T-cell (primary cell): ENCODE measurements at regions not wholly inside any gene's neighbourhood (a gene's known extent, or its start where the extent isn't known, plus 50 kb on each side); places are given as distances from the start of the nearest gene placed in this dataset.

Experiments used
- ATAC-seq, 4 experiments: fragments of 200-7000 bp in 3 of 4; fragments of 150-1000 bp in 1 of 4; cut with Tn5 transposase; replicated peaks in 1 of 4; 1 replicate in 3 of 4; 2 replicates in 1 of 4; pipeline ENCODE4 v1.10.0; 2021; ENCODE audit warnings: moderate library complexity in 3 of 4, mild to moderate bottlenecking in 2 of 4, moderate number of reproducible peaks in 1 of 4
- CTCF ChIA-PET, 2 donors: fragments of 300-600 bp; sonication (Branson Sonifier 250); formaldehyde crosslinking; loops; one replicate each; lab custom pipeline; 2022; ENCODE audit warnings: antibody characterized with exemption in 2 of 2; lab: Charles Lee
- POLR2A ChIA-PET, 2 donors: fragments of 300-600 bp; sonication (Branson Sonifier 250); formaldehyde crosslinking; loops; one replicate each; lab custom pipeline; 2022; ENCODE audit warnings: antibody characterized with exemption in 2 of 2; lab: Charles Lee
- DNase-seq, 35 experiments: peaks; one replicate each; pipeline versions ENCODE4 v3.0.0 to v3.0.0-alpha.2; 2013 to 2023
- H3K27ac ChIP-seq: one replicate; pipeline ENCODE4 v1.5.1; 2013; ENCODE audit warnings: low read length
- H3K27me3 ChIP-seq, 2 experiments: replicated peaks in 1 of 2; 1 replicate in 1 of 2; 2 replicates in 1 of 2; pipeline versions ENCODE4 v1.6.1 to v1.7.0; 2013; ENCODE audit warnings: low read length in 1 of 2, mixed read lengths in 1 of 2; ENCODE audit not compliant: control insufficient read depth in 2 of 2, insufficient read depth in 2 of 2; ENCODE audit errors: extremely low read depth in 1 of 2
- H3K36me3 ChIP-seq, 2 donors: 1 replicate in 1 of 2; 2 replicates in 1 of 2; pipeline versions ENCODE4 v1.6.1 to v1.7.0; 2013; ENCODE audit warnings: low read length in 1 of 2; ENCODE audit not compliant: control insufficient read depth in 2 of 2, insufficient read depth in 1 of 2; ENCODE audit errors: extremely low read depth in 1 of 2
- H3K4me1 ChIP-seq, 2 experiments: 1 replicate in 1 of 2; 2 replicates in 1 of 2; pipeline versions ENCODE4 v1.6.1 to v1.7.0; 2013; ENCODE audit warnings: low read length in 2 of 2, mixed read lengths in 1 of 2; ENCODE audit not compliant: insufficient read depth in 2 of 2, control insufficient read depth in 1 of 2; ENCODE audit errors: extremely low read depth in 1 of 2
- H3K4me3 ChIP-seq, 2 donors: 1 replicate in 1 of 2; 2 replicates in 1 of 2; pipeline versions ENCODE4 v1.5.1 to v1.7.0; 2013; ENCODE audit warnings: mild to moderate bottlenecking in 2 of 2, low read length in 1 of 2, moderate library complexity in 1 of 2; ENCODE audit not compliant: control insufficient read depth in 1 of 2; ENCODE audit errors: extremely low read depth in 1 of 2
- H3K9me3 ChIP-seq: 2 replicates; pipeline ENCODE4 v1.7.0; 2013
- H3K27ac Mint-ChIP-seq, 2 donors: one replicate each; pipeline ENCODE4 v1.8.0; 2020 to 2021; ENCODE audit warnings: mild to moderate bottlenecking in 2 of 2, mixed read lengths in 2 of 2
- H3K27me3 Mint-ChIP-seq, 2 donors: one replicate each; pipeline ENCODE4 v1.8.0; 2021 to 2022; ENCODE audit warnings: mixed read lengths in 2 of 2
- H3K36me3 Mint-ChIP-seq: one replicate; pipeline ENCODE4 v1.8.0; 2021; ENCODE audit warnings: mixed read lengths
- H3K4me1 Mint-ChIP-seq, 3 donors: one replicate each; pipeline ENCODE4 v1.8.0; 2020 to 2022; ENCODE audit warnings: mixed read lengths in 3 of 3, mild to moderate bottlenecking in 1 of 3
- H3K4me3 Mint-ChIP-seq, 3 donors: one replicate each; pipeline ENCODE4 v1.8.0; 2020 to 2022; ENCODE audit warnings: mild to moderate bottlenecking in 3 of 3, mixed read lengths in 3 of 3, moderate library complexity in 3 of 3
- H3K9me3 Mint-ChIP-seq, 3 donors: one replicate each; pipeline ENCODE4 v1.8.0; 2020 to 2022; ENCODE audit warnings: mixed read lengths in 3 of 3
- WGBS: methylation state at CpG from one replicate; pipeline ENCODE4 v1.1.5; 2013; ENCODE audit warnings: missing lambda C conversion rate; ENCODE audit not compliant: insufficient coverage; 5-methylcytosine and 5-hydroxymethylcytosine counted together

- Histone ChIP-seq H3K4me1 (no peaks in the 10 kb centered on the region), H3K36me3 (no peaks in the 10 kb centered on the region), H3K4me3 (no peak overlapping the region), H3K9me3 (no peaks in the 10 kb centered on the region), H3K27me3 (peaks cover 0 to 25% of the 10 kb centered on the region in 2 experiments), H3K27ac (no peak overlapping the region)
- H3K36me3 Mint-ChIP-seq: no peaks in the 10 kb centered on the region
- no peak for ATAC-seq
- ChIA-PET POLR2A (no interaction called here), CTCF (no interaction called here)
- no peak overlapping the region for H3K27ac Mint-ChIP-seq
- peaks cover 3 to 4% of the 10 kb centered on the region in 2 donors for H3K27me3 Mint-ChIP-seq
- no peaks in the 10 kb centered on the region for H3K9me3 Mint-ChIP-seq
- no peak overlapping the region for H3K4me3 Mint-ChIP-seq
- no peak for DNase-seq
- no peaks in the 10 kb centered on the region for H3K4me1 Mint-ChIP-seq
- WGBS: 100% methylated on average over 1 of the region's 6 CpGs
These were observed 112.6 kb downstream of the CDC5L start for GRCh38 chr6:44500074-44500473.

GRCh38 chr6:44503471-44503870 lies 116.0 kb downstream of the CDC5L start:
- H3K27me3 Mint-ChIP-seq: peaks cover 5 to 10% of the 10 kb centered on the region in 2 donors
- no peak for DNase-seq
- Histone ChIP-seq H3K27me3 (peaks cover 0 to 9% of the 10 kb centered on the region in 2 experiments), H3K4me1 (no peaks in the 10 kb centered on the region), H3K9me3 (no peaks in the 10 kb centered on the region), H3K36me3 (no peaks in the 10 kb centered on the region), H3K4me3 (no peak overlapping the region), H3K27ac (no peak overlapping the region)
- H3K9me3 Mint-ChIP-seq: no peaks in the 10 kb centered on the region
- no peak overlapping the region for H3K4me3 Mint-ChIP-seq
- ATAC-seq: no peak
- CTCF ChIA-PET: no interaction called here
- POLR2A ChIA-PET: no interaction called here
- H3K27ac Mint-ChIP-seq: no peak overlapping the region
- no peaks in the 10 kb centered on the region for H3K36me3 Mint-ChIP-seq
- H3K4me1 Mint-ChIP-seq: no peaks in the 10 kb centered on the region
- WGBS: 97% methylated on average over 2 of the region's 4 CpGs

GRCh38 chr6:44504301-44504791 lies 116.8 kb downstream of the CDC5L start:
- WGBS: 83% methylated on average over 1 of the region's 5 CpGs
- ChIA-PET CTCF (no interaction called here), POLR2A (interaction anchor here in 1 of 2 donors (0.6 kb wide), 1 partner anchor 10 kb away, joined by 4 read pairs; no protein-coding TSS in a partner anchor)
- Histone ChIP-seq H3K4me3 (no peak overlapping the region), H3K4me1 (no peaks in the 10 kb centered on the region), H3K27ac (no peak overlapping the region), H3K27me3 (peaks cover 0 to 8% of the 10 kb centered on the region in 2 experiments), H3K36me3 (no peaks in the 10 kb centered on the region), H3K9me3 (no peaks in the 10 kb centered on the region)
- ATAC-seq (no peak), DNase-seq (no peak)
- no peaks in the 10 kb centered on the region for H3K9me3 Mint-ChIP-seq
- no peak overlapping the region for H3K27ac Mint-ChIP-seq
- no peaks in the 10 kb centered on the region for H3K4me1 Mint-ChIP-seq
- H3K4me3 Mint-ChIP-seq: no peak overlapping the region
- peaks cover 5 to 10% of the 10 kb centered on the region in 2 donors for H3K27me3 Mint-ChIP-seq
- no peaks in the 10 kb centered on the region for H3K36me3 Mint-ChIP-seq

- no peaks in the 10 kb centered on the region for H3K36me3 Mint-ChIP-seq
- Histone ChIP-seq H3K36me3 (no peaks in the 10 kb centered on the region), H3K4me1 (no peaks in the 10 kb centered on the region), H3K4me3 (no peak overlapping the region), H3K9me3 (no peaks in the 10 kb centered on the region), H3K27me3 (peaks cover 0 to 3% of the 10 kb centered on the region in 2 experiments), H3K27ac (no peak overlapping the region)
- 100% methylated on average over 1 of the region's 4 CpGs for WGBS
- CTCF ChIA-PET: no interaction called here
- POLR2A ChIA-PET: interaction anchor here in 1 of 2 donors (0.6 kb wide), 1 partner anchor 401 kb away, joined by 3 read pairs; no protein-coding TSS in a partner anchor
- no peaks in the 10 kb centered on the region for H3K9me3 Mint-ChIP-seq
- H3K27ac Mint-ChIP-seq: no peak overlapping the region
- no peak overlapping the region for H3K4me3 Mint-ChIP-seq
- DNase-seq: no peak
- H3K27me3 Mint-ChIP-seq: peaks cover 5 to 10% of the 10 kb centered on the region in 2 donors
- no peaks in the 10 kb centered on the region for H3K4me1 Mint-ChIP-seq
- ATAC-seq: no peak
These were observed 118.2 kb downstream of the CDC5L start for GRCh38 chr6:44505751-44506150.

- H3K27ac Mint-ChIP-seq: no peak overlapping the region
These were observed 119.5 kb downstream of the CDC5L start for GRCh38 chr6:44507014-44507413.

GRCh38 chr6:44508646-44509045 lies 121.1 kb downstream of the CDC5L start:
- Mint-ChIP-seq H3K27ac (no peak overlapping the region), H3K27me3 (peaks cover 2 to 6% of the 10 kb centered on the region in 2 donors), H3K36me3 (no peaks in the 10 kb centered on the region), H3K4me1 (no peaks in the 10 kb centered on the region), H3K9me3 (no peaks in the 10 kb centered on the region), H3K4me3 (no peak overlapping the region)
- Histone ChIP-seq H3K27ac (no peak overlapping the region), H3K4me1 (no peaks in the 10 kb centered on the region), H3K4me3 (no peak overlapping the region), H3K36me3 (no peaks in the 10 kb centered on the region), H3K9me3 (no peaks in the 10 kb centered on the region), H3K27me3 (peaks cover 0 to 5% of the 10 kb centered on the region in 2 experiments)
- DNase-seq (no peak), ATAC-seq (no peak)
- ChIA-PET CTCF (interaction anchor here in 1 of 2 donors (0.6 kb wide), 1 partner anchor 1102 kb away, joined by 3 read pairs; no protein-coding TSS in a partner anchor), POLR2A (no interaction called here)
- no CpG with 5 or more reads among the region's 1 CpG for WGBS

More at GRCh38 chr6:44507014-44507413, 119.5 kb downstream of the CDC5L start:
- no peak overlapping the region for H3K4me3 ChIP-seq
- no peaks in the 10 kb centered on the region for H3K36me3 ChIP-seq
- ATAC-seq: no peak
- ChIA-PET CTCF (interaction anchor here in 1 of 2 donors (1.3 kb wide), 1 partner anchor 29 kb away, joined by 3 read pairs; no protein-coding TSS in a partner anchor), POLR2A (no interaction called here)
- H3K4me1 ChIP-seq: no peaks in the 10 kb centered on the region
- Mint-ChIP-seq H3K4me3 (no peak overlapping the region), H3K36me3 (no peaks in the 10 kb centered on the region), H3K27me3 (peaks cover 5 to 10% of the 10 kb centered on the region in 2 donors), H3K9me3 (no peaks in the 10 kb centered on the region), H3K4me1 (no peaks in the 10 kb centered on the region)
- peaks cover 0 to 3% of the 10 kb centered on the region in 2 experiments for H3K27me3 ChIP-seq
- no CpG with 5 or more reads among the region's 1 CpG for WGBS
- no peak for DNase-seq
- H3K9me3 ChIP-seq: no peaks in the 10 kb centered on the region
- H3K27ac ChIP-seq: no peak overlapping the region
